ENCODE measurements at regions not wholly inside any gene's neighbourhood (a gene's known extent, or its start where the extent isn't known, plus 50 kb on each side); places are given as distances from the start of the nearest gene placed in this dataset.

DNA sequence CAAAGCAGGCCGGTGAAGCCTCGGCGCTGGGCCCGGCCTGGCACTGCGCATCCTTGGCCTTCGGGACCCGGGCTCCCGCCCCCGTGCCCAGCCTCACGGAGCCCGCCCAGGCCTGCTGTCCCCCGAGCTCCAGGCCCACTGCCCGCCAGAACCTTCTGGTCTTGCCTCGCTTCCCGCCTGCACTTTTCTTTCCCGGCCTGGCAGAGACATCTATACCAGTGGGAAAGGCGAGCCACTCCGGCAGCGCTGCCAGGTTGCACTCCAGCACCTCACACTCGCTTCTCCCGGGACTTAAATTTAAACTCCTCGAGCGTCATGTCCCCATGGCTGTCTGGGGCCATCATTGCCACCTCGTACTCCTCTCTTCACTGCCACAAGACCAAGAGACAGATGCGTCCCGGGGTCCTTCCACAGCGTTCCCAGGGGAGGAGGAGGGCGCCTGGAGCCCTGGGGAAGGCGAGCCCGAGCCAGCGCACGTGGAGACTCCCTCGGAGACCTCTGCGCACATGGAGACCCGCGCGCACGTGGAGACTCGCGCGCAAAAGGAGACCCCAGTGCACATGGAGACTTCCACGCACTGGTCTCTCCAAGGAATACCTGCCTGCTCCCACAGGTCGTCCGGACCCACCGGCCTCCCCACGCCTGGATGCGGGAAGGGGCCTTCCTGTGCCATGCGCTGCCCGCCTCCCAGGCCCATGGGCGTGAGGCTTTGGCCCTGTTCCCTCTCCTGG is 253.1 kb upstream of the SALL3 start:
- DNase-seq: no peak

DNA sequence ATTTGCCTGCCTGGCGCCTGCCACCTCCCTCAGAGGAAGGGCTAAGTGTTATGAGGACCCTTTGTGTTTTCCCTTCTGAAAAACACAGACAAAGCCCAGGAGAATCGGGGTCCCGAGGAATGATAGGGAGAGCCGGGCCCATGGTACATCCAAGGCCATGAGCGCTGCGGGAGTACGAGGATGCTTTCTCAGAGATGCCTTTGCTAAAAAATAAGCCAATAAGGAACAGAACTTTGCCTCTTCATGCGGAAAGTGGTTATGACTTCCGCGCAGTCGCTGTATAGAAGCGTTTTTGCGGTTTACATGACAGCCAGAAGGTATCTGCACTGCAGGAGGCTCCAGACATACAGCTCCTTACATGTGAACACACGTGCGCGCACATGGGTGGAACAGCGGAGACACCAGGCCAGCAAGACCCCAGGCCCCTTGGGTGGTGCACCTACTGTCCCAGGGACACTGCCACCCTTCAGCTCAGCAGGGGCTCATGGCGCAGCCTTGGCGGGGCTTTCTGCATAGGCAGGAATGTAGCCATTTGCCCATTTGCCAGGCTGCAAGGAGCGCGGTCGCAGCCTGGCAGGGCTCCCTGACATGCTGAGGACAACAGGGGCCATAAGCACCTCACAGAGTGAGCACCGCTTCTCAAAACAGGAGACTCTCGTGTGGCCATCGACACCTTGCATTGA is 252.4 kb upstream of the SALL3 start:
- no peak for DNase-seq

- DNase-seq: no peak
Observed at GRCh38 chr18:78727877-78728783, 251.5 kb upstream of the SALL3 start.

DNA sequence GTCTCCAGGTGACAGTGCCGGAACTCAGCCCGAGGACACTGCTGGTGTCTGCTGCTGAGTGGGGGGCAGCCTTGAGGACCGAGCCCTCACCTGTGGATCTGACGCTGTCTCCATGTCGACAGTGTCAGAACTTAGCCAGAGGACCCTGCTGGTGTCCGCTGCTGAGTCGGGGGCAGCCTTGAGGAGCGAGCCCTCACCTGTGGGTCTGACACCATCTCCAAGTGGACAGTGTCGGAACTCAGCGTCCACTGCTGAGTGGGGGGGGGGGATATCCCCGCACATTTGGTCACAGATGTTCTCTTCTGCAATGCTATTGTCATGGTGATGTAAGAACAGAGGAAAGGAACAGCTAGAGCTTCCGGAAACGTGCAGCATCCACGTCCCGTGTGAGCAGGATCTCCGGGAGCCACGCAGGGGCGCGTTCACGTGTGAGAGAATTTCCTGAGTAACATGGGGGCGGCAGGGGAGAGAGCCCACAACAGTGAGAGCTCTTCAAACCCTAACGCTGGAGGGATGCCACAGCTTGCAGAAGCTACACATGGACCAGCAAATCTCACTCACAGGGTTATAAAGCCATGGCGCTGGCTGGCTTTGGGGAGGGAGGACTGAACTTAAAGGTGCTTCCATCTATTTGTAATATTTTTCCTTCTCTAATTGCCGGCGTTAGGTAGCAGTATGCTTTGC is 250.7 kb upstream of the SALL3 start:
- no peak for DNase-seq

GRCh38 chr18:78730546-78730945 is 249.1 kb upstream of the SALL3 start:
- no peak for DNase-seq

- no peak for DNase-seq
Observed at GRCh38 chr18:78731016-78731397, 248.6 kb upstream of the SALL3 start.

DNA sequence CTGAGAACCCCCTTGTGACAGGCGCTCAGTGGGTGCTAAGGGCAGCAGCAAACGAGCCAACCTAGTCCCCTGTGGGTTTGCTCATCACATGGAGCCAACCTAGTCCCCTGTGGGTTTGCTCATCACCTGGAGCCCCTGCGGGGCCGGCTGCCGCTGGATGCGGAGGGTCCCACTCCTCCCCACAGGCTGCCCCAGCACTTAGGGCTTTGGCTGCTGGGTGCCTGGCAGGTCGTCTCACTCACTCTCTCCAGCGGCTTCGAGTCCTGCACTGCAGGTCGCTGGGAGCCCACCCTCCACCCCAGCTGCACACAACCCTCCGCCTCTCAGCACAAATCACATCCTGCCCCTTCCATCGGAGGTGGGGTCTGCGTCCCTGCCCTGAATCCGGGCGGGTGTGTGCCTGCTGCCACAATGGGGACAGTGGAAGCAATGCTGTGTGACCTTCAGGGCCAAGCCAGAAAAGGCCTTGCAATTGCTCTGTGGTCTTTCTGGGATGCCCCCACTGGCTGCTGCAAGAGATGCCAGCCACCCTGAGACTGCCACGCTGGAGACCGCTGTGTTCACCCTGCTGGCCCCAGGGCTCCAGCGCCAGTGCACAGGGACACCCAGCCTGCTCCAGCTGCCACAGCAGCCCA is 248.1 kb upstream of the SALL3 start:
- DNase-seq: no peak

DNA sequence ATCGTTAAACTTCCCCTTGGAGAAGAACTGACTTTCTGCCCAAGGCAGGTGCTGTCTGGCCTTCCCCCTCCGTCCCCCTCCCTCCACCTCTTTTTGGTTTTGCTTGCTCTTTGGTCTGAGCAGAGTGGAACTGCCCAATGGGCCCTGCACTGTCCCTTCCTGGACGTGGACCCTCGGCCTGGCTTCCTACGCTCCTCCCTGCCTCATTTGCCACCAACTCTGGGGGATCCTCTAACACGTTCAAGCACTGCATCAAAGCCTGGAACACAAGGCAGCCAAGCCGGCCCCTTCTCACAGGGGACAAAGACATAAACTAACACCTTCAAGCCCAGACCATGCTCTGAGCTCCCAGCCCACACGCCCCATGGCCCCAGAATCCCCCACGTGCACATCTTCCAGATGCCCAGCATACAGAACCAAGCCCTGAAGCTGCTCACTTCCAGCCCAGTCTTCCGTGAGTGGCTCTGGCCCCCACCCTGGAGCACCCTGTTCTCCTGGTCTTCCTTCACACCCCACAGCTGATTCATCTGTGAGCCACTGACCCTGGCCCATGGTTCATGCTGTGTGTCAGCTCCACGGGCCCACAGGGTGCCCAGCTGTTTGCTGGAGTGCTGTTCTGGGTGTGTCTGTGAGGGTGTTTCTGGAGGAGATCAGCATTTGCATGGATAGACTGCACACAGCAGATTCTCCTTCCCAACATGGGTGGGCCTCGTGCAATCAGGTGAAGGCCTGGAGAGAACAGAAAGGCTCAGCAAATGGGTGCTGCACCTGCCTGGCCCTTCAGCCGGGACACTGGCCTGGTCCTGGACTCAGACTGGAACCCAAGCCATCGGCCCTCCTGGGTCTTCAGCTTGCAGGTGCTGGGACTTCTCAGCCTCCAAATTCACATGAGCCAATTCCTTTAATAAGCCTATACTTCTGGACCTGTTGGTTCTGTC is 247.1 kb upstream of the SALL3 start:
- no peak for DNase-seq

- no peak for DNase-seq
Observed at GRCh38 chr18:78733762-78734613, 245.6 kb upstream of the SALL3 start.

GRCh38 chr18:78734614-78734945 is 245.0 kb upstream of the SALL3 start:
- no peak for DNase-seq

DNA sequence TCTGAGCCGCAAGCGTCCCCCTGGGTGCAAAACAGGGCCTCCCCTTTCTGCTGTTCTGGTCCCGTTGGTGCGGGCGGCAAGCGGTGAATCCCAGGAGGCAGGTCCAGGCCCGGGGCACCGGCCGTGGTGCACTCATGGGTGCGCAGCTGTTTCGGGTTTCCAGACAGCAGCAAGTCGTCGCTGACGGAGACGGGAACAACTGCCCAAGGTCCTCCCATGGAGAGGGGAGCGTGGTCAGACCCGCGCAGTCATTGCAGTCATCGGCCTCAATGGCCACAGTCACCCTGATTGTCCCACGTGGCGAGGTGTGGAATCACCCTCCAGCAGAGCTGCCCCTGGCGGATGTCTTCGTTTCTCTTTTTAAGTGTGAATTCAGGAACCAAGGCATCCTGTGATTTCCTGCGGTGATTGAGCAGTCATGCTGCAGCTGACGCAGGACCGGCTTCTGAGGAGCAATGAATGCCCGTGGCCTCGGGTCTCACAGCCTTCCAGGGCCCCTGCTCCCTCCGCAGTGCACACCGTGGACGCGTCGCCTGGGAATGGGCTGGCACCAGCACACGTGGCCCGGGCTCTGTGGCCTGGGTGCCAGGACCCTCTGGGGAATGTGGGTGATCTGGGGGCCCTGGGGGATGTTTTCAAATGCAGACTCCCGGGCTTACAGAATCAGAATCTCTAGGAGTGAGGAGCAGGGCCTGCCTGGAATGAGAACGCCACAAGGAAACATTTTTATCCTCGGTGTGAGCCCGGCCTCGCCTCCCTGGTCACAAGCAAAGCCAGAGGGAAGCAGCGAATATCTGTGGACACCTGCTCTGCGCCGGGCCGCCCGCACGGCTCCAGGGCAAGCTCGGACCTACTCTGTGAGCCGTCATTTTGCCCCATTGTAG is 244.2 kb upstream of the SALL3 start:
- DNase-seq: no peak

GRCh38 chr18:78736015-78736690 is 243.5 kb upstream of the SALL3 start:
- DNase-seq: no peak

DNA sequence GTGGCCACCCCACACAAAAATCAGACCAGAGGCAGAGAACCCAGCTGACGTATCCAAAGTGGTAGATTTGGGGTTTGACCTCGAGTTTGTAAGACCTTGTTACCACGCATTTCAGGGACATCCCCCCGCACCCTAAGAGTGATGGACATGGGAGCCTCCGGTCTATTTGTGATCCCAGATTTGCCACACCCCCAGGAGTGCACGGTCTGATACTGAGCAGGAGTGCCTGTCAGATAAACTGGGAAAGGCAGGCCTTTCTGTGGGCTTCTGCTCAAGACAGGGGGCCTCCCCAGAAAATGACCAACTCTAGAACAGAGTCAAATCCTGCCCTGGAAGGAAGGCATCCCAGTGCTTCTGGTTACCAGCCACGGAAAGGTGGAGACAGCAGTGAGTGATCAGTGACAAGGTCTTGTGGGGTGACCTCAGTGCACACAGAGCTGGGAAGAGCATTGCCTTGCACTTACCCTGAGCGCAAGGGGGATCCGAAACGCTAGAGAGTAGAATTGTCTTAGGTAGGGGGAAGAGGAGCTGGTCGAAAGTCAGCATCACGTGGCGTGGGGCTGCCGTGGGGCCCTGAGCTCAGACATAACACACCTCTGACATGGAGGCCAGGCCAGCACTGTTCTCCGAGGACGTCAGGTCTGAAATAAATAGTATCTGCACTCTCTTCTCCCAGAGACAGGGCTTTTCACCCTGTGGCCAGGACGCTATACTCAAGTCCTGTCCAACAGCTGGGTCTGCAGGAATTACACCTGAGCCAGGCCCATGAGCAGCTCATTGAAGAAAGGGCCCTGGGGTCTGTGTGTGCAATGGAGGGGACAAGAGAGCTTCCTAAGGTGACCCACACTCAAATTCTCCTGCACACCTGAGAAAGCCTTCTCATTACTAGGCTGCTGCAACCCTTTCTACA is 242.4 kb upstream of the SALL3 start:
- DNase-seq: no peak

DNA sequence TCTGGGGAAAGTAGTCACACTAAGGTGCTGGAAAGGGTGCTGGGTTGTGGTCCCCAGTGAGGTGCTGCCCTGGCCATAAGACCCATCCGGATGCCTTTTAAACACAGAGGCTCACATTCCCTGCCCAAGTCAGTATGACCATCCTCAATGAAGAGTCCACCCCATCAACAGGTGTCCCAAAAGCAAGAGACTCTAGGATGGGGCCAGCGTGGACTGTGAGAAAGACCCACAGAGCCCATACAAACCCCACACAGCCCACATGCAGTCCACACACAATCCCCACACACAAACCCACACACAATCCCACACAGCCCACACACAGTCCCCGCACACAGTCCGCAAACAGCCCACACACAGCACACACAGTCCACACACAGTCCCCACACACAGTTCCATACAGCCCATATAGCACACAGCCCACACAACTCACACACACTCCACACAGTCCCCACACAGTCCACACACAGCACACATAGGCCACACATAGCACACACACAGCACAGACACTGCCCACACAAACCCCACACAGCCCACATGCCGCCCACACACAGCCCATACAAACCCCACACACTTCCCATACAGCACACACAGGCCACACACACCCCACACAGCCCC is 241.4 kb upstream of the SALL3 start:
- DNase-seq: no peak

DNA sequence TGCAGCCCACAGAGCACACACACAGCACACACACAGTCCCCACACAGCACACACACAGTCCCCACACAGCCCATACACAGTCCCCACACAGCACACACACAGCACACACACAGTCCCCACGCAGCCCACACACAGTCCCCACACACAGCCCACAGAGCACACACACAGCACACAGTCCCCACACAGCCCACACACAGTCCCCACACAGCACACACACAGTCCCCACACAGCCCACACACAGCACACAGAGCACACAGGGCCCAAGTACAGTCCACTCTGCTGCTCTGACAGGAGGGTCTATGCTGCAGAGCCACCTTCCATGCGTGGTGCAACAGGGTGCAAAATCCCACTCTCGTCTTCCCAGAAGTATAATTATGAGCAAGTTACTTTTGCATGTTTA is 240.5 kb upstream of the SALL3 start:
- DNase-seq: no peak

DNA sequence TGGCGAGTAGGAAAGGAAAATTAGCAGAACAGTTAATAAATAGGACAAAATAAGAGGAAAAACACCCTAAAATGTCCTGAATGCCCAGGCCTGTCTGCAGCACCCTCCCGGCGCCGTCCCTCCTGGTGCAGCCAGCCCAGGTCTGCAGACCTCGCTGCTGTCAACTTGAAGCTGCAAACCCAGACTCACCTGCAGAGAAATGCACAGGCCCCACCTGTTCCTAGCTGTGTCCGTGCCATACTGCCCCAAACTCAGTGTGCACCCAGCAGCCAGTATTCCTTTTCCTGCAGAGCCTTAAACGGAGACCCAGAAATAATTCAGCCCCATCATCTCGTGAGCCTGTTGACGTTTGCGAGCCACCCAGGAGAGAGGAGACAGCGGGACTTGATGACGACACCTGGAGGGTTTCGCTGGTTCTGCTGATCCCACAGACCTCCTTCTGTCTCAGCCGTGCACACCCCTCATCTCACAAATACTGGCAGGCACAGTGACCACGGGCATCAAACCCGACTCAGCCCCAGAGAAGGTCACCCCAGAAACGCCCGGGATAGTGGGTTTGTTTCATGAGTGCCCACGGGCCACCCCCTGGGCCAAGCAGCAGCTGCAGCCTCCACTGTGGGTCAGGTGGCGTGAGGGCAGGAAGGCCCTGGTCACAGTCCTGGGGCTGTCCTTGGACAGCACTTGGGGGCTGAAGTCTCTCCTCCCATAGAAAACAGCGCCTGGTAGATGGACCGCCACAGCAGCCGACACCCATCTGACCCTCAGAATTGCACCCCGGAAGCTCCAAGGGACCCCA is 239.5 kb upstream of the SALL3 start:
- DNase-seq: no peak

DNA sequence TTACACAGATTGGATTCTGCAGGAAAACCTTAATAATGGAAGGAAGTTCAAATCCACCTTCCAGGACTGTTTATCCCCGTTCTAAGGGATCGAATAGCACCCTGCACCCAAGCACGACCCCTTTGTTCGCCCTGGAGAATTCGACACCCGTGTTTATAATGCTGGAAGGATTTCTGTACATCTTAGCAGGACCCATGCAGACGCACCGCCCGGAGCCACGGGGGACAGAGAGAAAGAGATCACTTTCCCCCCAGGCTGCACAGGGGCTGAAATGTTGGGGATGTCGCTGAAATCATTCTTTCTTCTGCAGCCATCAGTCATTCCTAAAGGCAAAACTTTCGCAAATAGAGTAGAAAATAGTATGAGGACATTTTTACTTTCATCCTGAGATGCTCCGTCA is 238.7 kb upstream of the SALL3 start:
- DNase-seq: no peak
